Upper lobe of left lung (tissue), 4 donors: ENCODE measurements at regions not wholly inside any gene's neighbourhood (a gene's known extent, or its start where the extent isn't known, plus 50 kb on each side); places are given as distances from the start of the nearest gene placed in this dataset.

ENCODE experiments used
- CTCF ChIP-seq, 6 experiments: fragments of 450-650 bp in 4 of 6; fragments of 200-600 bp in 2 of 6; sonication (generic) in 2 of 6; IDR thresholded peaks; one replicate each; pipeline ENCODE4 v1.5.1; 2016 to 2019; ENCODE audit warnings: antibody characterized with exemption in 6 of 6
- EP300 ChIP-seq, 4 donors: sonication (generic); formaldehyde crosslinking; IDR thresholded peaks; one replicate each; pipeline ENCODE4 v1.5.1; 2017; ENCODE audit warnings: antibody characterized with exemption in 4 of 4, control low read depth in 2 of 4
- POLR2A ChIP-seq, 4 donors: fragments of 450-650 bp; IDR thresholded peaks; one replicate each; pipeline ENCODE4 v1.5.1; 2016 to 2017; ENCODE audit warnings: antibody characterized with exemption in 4 of 4, mild to moderate bottlenecking in 2 of 4

- no peak for TF ChIP-seq CTCF (IDR thresholded peaks at IDR 0.05)
- no peak for TF ChIP-seq EP300 (IDR thresholded peaks at IDR 0.05)
- TF ChIP-seq POLR2A (IDR thresholded peaks at IDR 0.05) = no peak
Observed at GRCh38 chr10:65348637-65349036, 1577.2 kb upstream of the LRRTM3 start.
